ENCODE measurements at regions not wholly inside any gene's neighbourhood (a gene's known extent, or its start where the extent isn't known, plus 50 kb on each side); places are given as distances from the start of the nearest gene placed in this dataset.

DNA sequence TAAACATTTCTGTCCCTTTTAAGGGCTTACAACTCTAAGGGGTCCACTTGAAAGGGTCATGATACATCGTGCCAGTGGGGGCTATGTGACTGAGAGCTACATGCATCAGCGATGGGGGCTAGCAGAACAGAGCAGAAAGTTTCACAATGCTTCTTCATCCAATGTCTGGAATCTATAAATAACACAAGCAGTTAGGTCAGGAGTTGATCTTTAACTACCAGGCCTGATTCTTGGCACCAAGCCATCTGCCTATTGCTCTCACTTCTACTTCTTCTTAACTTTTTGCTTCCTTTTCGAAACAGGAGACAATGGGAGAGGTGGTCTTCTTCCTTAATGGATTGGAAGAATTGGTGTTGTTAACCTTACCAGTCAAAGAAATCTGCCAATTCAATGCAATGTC lies 410.0 kb downstream of the TGFB2 start (continued):
- TF ChIP-seq NFIC (IDR thresholded peaks at IDR 0.05; ENCODE audit: low read depth, low read length), result no peak
- no peak for TF ChIP-seq SREBF2 (IDR thresholded peaks at IDR 0.05; ENCODE audit: low read length)
- TF ChIP-seq, protein P1, sequence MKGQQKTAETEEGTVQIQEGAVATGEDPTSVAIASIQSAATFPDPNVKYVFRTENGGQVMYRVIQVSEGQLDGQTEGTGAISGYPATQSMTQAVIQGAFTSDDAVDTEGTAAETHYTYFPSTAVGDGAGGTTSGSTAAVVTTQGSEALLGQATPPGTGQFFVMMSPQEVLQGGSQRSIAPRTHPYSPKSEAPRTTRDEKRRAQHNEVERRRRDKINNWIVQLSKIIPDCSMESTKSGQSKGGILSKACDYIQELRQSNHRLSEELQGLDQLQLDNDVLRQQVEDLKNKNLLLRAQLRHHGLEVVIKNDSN (IDR thresholded peaks at IDR 0.05; ENCODE audit: borderline replicate concordance, extremely low read length, insufficient read depth, low read depth, low read length), result no peak

DNA sequence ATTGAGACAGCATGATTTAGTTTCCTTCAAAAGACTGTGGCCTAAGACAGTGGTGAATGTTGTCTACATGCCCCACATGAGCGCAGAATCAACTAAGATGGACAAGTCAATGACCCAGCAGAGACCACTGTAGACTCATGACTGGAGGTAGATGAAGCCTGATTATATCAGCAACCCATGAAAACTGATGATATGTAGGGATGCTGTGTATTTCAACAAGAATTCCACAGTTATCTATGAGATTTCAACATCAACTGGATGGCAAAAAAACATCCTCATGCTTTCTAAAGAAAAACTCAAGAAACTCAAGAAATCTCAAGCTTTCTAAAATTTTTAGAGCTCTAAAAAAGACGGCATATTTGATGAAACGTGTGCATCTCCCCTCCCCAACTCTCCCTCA lies 413.9 kb upstream of the LYPLAL1 start:
- no peak overlapping the region for H3K4me3 ChIP-seq
- ChIA-PET SMC1A (ENCODE audit: uncharacterized antibody, unreplicated experiment) (no interaction called here), RAD21 (ENCODE audit: unreplicated experiment) (no interaction called here), CTCF (no interaction called here), POLR2A (no interaction called here)
- H4K20me1 ChIP-seq (ENCODE audit: control insufficient read depth, insufficient read depth), result no peaks in the 10 kb centered on the region
- H3K79me2 ChIP-seq (ENCODE audit: control insufficient read depth, insufficient read depth, low read length), result no peaks in the 10 kb centered on the region
- H3K36me3 ChIP-seq (ENCODE audit: control insufficient read depth in 2 of 2, insufficient read depth in 2 of 2, low read length in 1 of 2), result no peaks in the 10 kb centered on the region
- no peaks in the 10 kb centered on the region for H3K9me3 ChIP-seq (replicated peaks; ENCODE audit: control insufficient read depth, insufficient read depth, low read length)
- intact Hi-C loops (cut with micrococcal nuclease; ENCODE audit: unreplicated experiment), result no loop called here
- in situ Hi-C loops (cut with MboI), result no loop called here
- no peaks in the 10 kb centered on the region for H3K4me1 ChIP-seq (ENCODE audit: control insufficient read depth, insufficient read depth, low read length)
- H3K4me2 ChIP-seq (ENCODE audit: control insufficient read depth, insufficient read depth), result no peak overlapping the region
- ATAC-seq (no peak), FAIRE-seq (no peak), DNase-seq (ENCODE audit: low read depth, low spot score) (no peak)
- H2AFZ ChIP-seq (ENCODE audit: control insufficient read depth, low read depth, low read length), result no peak overlapping the region
- H3K9ac ChIP-seq (ENCODE audit: control insufficient read depth, insufficient read depth, low read length), result no peak overlapping the region
- no peaks in the 10 kb centered on the region for H3K27me3 ChIP-seq (replicated peaks in 1 of 2; ENCODE audit: control insufficient read depth in 2 of 2, insufficient read depth in 2 of 2, low read length in 1 of 2)
- TF ChIP-seq ZNF24 (IDR thresholded peaks at IDR 0.05) (no peak), NBN (IDR thresholded peaks at IDR 0.05) (no peak), MYB (IDR thresholded peaks at IDR 0.05; ENCODE audit: borderline replicate concordance, low read depth, low read length) (no peak), BMI1 (IDR thresholded peaks at IDR 0.05; ENCODE audit: borderline replicate concordance) (no peak), NFYA (IDR thresholded peaks at IDR 0.05; ENCODE audit: borderline replicate concordance, low read depth, low read length) (no peak), TCF7 (IDR thresholded peaks at IDR 0.05; ENCODE audit: borderline replicate concordance) (no peak), IRF4 (IDR thresholded peaks at IDR 0.05; ENCODE audit: low read depth, low read length) (no peak), NRF1 (conservative IDR thresholded peaks at IDR 0.05; ENCODE audit: low read depth, low read length) (no peak)
- TF ChIP-seq, protein P2, sequence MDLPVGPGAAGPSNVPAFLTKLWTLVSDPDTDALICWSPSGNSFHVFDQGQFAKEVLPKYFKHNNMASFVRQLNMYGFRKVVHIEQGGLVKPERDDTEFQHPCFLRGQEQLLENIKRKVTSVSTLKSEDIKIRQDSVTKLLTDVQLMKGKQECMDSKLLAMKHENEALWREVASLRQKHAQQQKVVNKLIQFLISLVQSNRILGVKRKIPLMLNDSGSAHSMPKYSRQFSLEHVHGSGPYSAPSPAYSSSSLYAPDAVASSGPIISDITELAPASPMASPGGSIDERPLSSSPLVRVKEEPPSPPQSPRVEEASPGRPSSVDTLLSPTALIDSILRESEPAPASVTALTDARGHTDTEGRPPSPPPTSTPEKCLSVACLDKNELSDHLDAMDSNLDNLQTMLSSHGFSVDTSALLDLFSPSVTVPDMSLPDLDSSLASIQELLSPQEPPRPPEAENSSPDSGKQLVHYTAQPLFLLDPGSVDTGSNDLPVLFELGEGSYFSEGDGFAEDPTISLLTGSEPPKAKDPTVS (IDR thresholded peaks at IDR 0.05; ENCODE audit: low read depth, low read length), result no peak
- TF ChIP-seq, protein P3, sequence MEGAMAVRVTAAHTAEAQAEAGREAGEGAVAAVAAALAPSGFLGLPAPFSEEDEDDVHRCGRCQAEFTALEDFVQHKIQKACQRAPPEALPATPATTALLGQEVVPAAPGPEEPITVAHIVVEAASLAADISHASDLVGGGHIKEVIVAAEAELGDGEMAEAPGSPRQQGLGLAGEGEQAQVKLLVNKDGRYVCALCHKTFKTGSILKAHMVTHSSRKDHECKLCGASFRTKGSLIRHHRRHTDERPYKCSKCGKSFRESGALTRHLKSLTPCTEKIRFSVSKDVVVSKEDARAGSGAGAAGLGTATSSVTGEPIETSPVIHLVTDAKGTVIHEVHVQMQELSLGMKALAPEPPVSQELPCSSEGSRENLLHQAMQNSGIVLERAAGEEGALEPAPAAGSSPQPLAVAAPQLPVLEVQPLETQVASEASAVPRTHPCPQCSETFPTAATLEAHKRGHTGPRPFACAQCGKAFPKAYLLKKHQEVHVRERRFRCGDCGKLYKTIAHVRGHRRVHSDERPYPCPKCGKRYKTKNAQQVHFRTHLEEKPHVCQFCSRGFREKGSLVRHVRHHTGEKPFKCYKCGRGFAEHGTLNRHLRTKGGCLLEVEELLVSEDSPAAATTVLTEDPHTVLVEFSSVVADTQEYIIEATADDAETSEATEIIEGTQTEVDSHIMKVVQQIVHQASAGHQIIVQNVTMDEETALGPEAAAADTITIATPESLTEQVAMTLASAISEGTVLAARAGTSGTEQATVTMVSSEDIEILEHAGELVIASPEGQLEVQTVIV (IDR thresholded peaks at IDR 0.05; ENCODE audit: borderline replicate concordance, partially characterized antibody), result no peak
- H3K27ac ChIP-seq (ENCODE audit: control insufficient read depth, insufficient read depth), result no peak overlapping the region
- WGBS (ENCODE audit: insufficient coverage, insufficient replicate concordance, low lambda C conversion rate, missing lambda C conversion rate), result 13% methylated on average over 3 of the region's 3 CpGs
- no TSS peak for BruUV-seq (replicated peaks)

Data from GM12878 (cell line).